Thoracic aorta (tissue), 2 donors: ENCODE measurements at regions not wholly inside any gene's neighbourhood (a gene's known extent, or its start where the extent isn't known, plus 50 kb on each side); places are given as distances from the start of the nearest gene placed in this dataset.

Experiments used
- ATAC-seq: fragments of 150-250 bp; one replicate; pipeline ENCODE4 v1.8.0; 2017; ENCODE audit warnings: low read depth; ENCODE audit not compliant: insufficient number of reproducible peaks, low FRiP score
- DNase-seq: peaks from one replicate; pipeline ENCODE4 v3.0.0-alpha.2; 2020; ENCODE audit warnings: low spot score
- H3K27ac ChIP-seq, 2 donors: fragments of 200-600 bp; sonication (generic); 1 replicate in 1 of 2; 2 replicates in 1 of 2; pipeline ENCODE4 v1.5.1; 2016; ENCODE audit warnings: mild to moderate bottlenecking in 2 of 2, moderate library complexity in 2 of 2
- H3K27me3 ChIP-seq: fragments of 200-600 bp; sonication (generic); replicated peaks from 2 replicates; pipeline ENCODE4 v1.6.0; 2016; ENCODE audit warnings: mild to moderate bottlenecking; ENCODE audit not compliant: insufficient read depth
- H3K36me3 ChIP-seq: fragments of 200-600 bp; sonication (generic); one replicate; pipeline ENCODE4 v1.5.1; 2016
- H3K4me1 ChIP-seq, 2 donors: fragments of 200-600 bp; sonication (generic); 1 replicate in 1 of 2; 2 replicates in 1 of 2; pipeline versions ENCODE4 v1.5.1 to v1.6.0; 2016; ENCODE audit warnings: low read depth in 2 of 2, mild to moderate bottlenecking in 1 of 2; ENCODE audit not compliant: control insufficient read depth in 1 of 2
- H3K4me3 ChIP-seq: fragments of 200-600 bp; sonication (generic); 2 replicates; pipeline ENCODE4 v1.5.1; 2016; ENCODE audit warnings: mild to moderate bottlenecking
- H3K9me3 ChIP-seq: fragments of 200-600 bp; sonication (generic); 2 replicates; pipeline ENCODE4 v1.5.1; 2016
- CTCF ChIP-seq: fragments of 200-600 bp; sonication (generic); IDR thresholded peaks from one replicate; pipeline ENCODE4 v1.5.1; 2019; ENCODE audit warnings: antibody characterized with exemption

DNA sequence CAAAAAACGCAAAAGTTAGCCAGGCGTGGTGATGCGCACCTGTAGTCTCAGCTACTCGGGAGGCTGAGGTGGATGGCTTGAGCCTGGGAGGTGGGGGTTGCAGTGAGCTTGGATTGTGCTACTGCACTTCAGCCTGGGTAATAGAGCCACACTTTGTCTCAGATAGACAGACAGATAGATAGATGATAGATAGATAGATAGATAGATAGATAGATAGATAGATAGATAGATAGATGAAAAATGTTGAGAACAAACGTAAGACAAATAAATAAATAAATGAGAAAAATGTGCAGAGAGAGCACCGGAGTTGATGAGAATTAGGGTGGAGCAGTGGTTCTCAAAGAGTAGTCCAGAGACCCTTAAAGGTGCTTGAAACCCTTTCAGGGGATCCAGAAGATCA, 58.4 kb upstream of the ARL8B start:
- Histone ChIP-seq H3K36me3 (no peaks in the 10 kb centered on the region), H3K4me1 (no peaks in the 10 kb centered on the region), H3K27ac (no peak overlapping the region), H3K4me3 (no peak overlapping the region), H3K27me3 (no peaks in the 10 kb centered on the region), H3K9me3 (no peaks in the 10 kb centered on the region)
- no peak for TF ChIP-seq CTCF
- DNase-seq (no peak), ATAC-seq (no peak)

DNA sequence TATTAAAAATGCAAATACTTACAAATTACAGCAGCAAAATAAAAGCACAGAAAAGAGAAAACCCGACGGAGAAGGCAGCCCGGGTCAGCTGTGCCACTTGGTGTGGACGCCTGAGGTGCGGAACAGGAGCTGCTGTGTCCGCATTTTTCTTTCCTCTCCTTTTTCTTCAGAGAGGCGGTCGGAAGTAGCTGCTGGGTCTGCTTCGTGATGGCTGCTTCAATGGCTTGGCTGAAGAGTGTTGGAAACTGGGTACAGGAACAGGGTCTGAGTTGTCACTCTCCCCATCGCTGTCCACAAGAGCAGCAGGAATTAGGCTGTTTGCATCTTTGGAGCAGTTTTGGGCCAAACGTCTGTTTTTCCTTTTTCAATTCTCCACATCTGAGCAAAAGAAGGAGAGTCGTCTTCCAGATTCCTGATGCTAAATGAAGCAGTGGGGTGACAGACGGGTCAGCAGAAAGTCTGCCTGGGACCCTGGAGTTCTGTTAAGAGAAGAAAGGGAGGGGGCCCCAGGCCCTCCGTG, 53.5 kb upstream of the ARL8B start:
- DNase-seq: no peak
- no peak for TF ChIP-seq CTCF
- H3K27ac ChIP-seq: no peak overlapping the region
- no peaks in the 10 kb centered on the region for H3K27me3 ChIP-seq
- ATAC-seq: no peak
- H3K9me3 ChIP-seq: no peaks in the 10 kb centered on the region
- no peak overlapping the region for H3K4me3 ChIP-seq
- no peaks in the 10 kb centered on the region for H3K36me3 ChIP-seq
- H3K4me1 ChIP-seq: peaks cover 0 to 9% of the 10 kb centered on the region in 2 donors

GRCh38 chr3:5069627-5070026, 52.5 kb upstream of the ARL8B start:
- H3K4me3 ChIP-seq: no peak overlapping the region
- no peak for TF ChIP-seq CTCF
- no peak for ATAC-seq
- H3K27me3 ChIP-seq: no peaks in the 10 kb centered on the region
- H3K4me1 ChIP-seq: peaks cover 0 to 9% of the 10 kb centered on the region in 2 donors
- no peaks in the 10 kb centered on the region for H3K36me3 ChIP-seq
- no peak for DNase-seq
- no peaks in the 10 kb centered on the region for H3K9me3 ChIP-seq
- no peak overlapping the region for H3K27ac ChIP-seq

DNA sequence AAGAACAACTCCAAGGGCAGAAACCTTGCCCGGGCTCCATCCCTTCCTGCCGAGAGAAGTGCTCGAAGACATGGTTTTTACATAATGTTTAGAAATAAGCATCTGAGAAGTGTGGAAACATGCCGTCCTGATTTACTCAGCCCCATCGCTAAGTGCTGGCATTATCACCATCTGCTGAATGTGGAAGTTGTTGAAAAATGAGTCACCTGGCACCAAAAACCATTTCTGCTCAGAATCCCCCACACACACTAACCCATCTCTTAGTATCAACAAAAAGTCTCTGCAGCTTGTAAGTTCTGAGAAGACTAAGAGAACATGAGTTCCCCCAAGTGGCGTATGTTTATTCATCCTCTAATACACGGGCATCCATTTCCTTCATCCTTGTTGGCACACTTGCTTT, 51.0 kb upstream of the ARL8B start:
- Histone ChIP-seq H3K4me3 (no peak overlapping the region), H3K4me1 (peaks cover 0 to 9% of the 10 kb centered on the region in 2 donors), H3K9me3 (no peaks in the 10 kb centered on the region), H3K27me3 (no peaks in the 10 kb centered on the region), H3K27ac (no peak overlapping the region), H3K36me3 (no peaks in the 10 kb centered on the region)
- no peak for TF ChIP-seq CTCF
- DNase-seq: no peak
- ATAC-seq: peak; percentile 64

DNA sequence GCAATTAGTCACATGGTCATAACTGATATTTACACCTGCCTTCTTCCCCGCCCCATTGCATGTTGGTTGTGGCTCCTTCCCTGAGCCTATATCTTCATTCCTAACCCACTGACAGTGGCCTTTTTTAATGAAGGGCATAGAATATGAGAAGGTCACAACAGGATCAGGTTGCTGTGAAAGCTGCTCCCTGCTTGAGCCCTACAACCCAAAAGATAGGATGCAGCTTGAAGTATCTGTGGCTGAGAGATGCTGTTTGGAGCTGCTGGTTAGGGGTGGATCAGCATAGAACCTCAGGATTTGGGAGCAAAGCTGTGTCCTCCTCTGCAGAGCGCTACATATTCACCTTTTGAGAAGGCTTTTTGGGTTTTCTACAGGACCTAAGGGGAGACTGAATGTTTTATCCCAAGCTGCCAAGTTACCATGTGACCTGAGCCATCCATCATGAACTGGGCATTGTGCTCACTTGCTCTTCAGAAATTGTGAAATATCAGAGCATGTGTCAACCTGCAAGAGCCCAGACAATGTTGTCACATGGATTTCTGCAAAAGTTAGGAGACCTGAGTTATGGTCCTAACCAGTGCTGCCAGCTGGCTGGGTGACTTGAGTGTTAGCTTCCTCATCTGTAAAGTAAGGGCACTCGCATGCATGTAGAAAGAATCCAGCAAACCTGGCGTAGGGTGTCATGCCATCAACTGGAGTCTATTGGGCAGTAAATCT, 49.8 kb upstream of the ARL8B start:
- no peak overlapping the region for H3K27ac ChIP-seq
- peaks cover 0 to 9% of the 10 kb centered on the region in 2 donors for H3K4me1 ChIP-seq
- DNase-seq (no peak), ATAC-seq (no peak)
- no peaks in the 10 kb centered on the region for H3K9me3 ChIP-seq
- no peaks in the 10 kb centered on the region for H3K27me3 ChIP-seq
- H3K36me3 ChIP-seq: no peaks in the 10 kb centered on the region
- no peak overlapping the region for H3K4me3 ChIP-seq
- no peak for TF ChIP-seq CTCF
